ENCODE measurements at regions not wholly inside any gene's neighbourhood (a gene's known extent, or its start where the extent isn't known, plus 50 kb on each side); places are given as distances from the start of the nearest gene placed in this dataset.

- no peaks in the 10 kb centered on the region for H3K9me3 ChIP-seq (ENCODE audit: low read depth)
- 76% methylated on average over 2 of the region's 2 CpGs for WGBS (ENCODE audit: low lambda C conversion rate, missing lambda C conversion rate)
Measured at GRCh38 chr7:136698977-136699376, 169.5 kb upstream of the CHRM2 start.

GRCh38 chr7:136698231-136698630 lies 170.2 kb upstream of the CHRM2 start:
- no peaks in the 10 kb centered on the region for H3K36me3 ChIP-seq (replicated peaks; ENCODE audit: insufficient read depth, low read depth)
- H3K79me2 ChIP-seq = no peaks in the 10 kb centered on the region
- no peaks in the 10 kb centered on the region for H4K20me1 ChIP-seq (ENCODE audit: insufficient read depth, poor library complexity, severe bottlenecking)
- no peaks in the 10 kb centered on the region for H3K27me3 ChIP-seq
- no peak overlapping the region for H3K4me3 ChIP-seq
- TF ChIP-seq EZH2 (IDR thresholded peaks at IDR 0.05; ENCODE audit: borderline replicate concordance) = no peak
- no peak for TF ChIP-seq CTCF (IDR thresholded peaks at IDR 0.05; ENCODE audit: poor library complexity)
- TF ChIP-seq EZH2phosphoT487 (IDR thresholded peaks at IDR 0.05; ENCODE audit: low read depth, severe bottlenecking, unreplicated experiment) = no peak
- no peaks in the 10 kb centered on the region for H3K9me2 ChIP-seq (replicated peaks; ENCODE audit: insufficient read depth)
- H3K27ac ChIP-seq = no peak overlapping the region
- H3K4me2 ChIP-seq = no peak overlapping the region
- H3K9me3 ChIP-seq (ENCODE audit: low read depth) = no peaks in the 10 kb centered on the region
- 46% methylated on average over 3 of the region's 3 CpGs for WGBS (ENCODE audit: low lambda C conversion rate, missing lambda C conversion rate)
- H2AFZ ChIP-seq = no peak overlapping the region
- no peaks in the 10 kb centered on the region for H3K4me1 ChIP-seq (ENCODE audit: insufficient read depth)
- DNase-seq (ENCODE audit: low spot score) = no peak

More at GRCh38 chr7:136698977-136699376, 169.5 kb upstream of the CHRM2 start:
- H3K27me3 ChIP-seq = no peaks in the 10 kb centered on the region
- H3K9me2 ChIP-seq (replicated peaks; ENCODE audit: insufficient read depth) = no peaks in the 10 kb centered on the region
- no peak for DNase-seq (ENCODE audit: low spot score)
- no peaks in the 10 kb centered on the region for H3K36me3 ChIP-seq (replicated peaks; ENCODE audit: insufficient read depth, low read depth)
- TF ChIP-seq EZH2phosphoT487 (IDR thresholded peaks at IDR 0.05; ENCODE audit: low read depth, severe bottlenecking, unreplicated experiment) (no peak), CTCF (IDR thresholded peaks at IDR 0.05; ENCODE audit: poor library complexity) (no peak), EZH2 (IDR thresholded peaks at IDR 0.05; ENCODE audit: borderline replicate concordance) (no peak)
- H3K79me2 ChIP-seq = no peaks in the 10 kb centered on the region
- H3K4me2 ChIP-seq = no peak overlapping the region
- no peaks in the 10 kb centered on the region for H4K20me1 ChIP-seq (ENCODE audit: insufficient read depth, poor library complexity, severe bottlenecking)
- no peak overlapping the region for H3K4me3 ChIP-seq
- H2AFZ ChIP-seq = no peak overlapping the region
- no peaks in the 10 kb centered on the region for H3K4me1 ChIP-seq (ENCODE audit: insufficient read depth)
- H3K27ac ChIP-seq = no peak overlapping the region

- DNase-seq (ENCODE audit: low spot score) = no peak
- Histone ChIP-seq H3K9me2 (replicated peaks; ENCODE audit: insufficient read depth) (no peaks in the 10 kb centered on the region), H4K20me1 (ENCODE audit: insufficient read depth, poor library complexity, severe bottlenecking) (no peaks in the 10 kb centered on the region), H3K36me3 (replicated peaks; ENCODE audit: insufficient read depth, low read depth) (no peaks in the 10 kb centered on the region), H3K4me1 (ENCODE audit: insufficient read depth) (no peaks in the 10 kb centered on the region), H3K4me2 (no peak overlapping the region), H2AFZ (no peak overlapping the region), H3K79me2 (no peaks in the 10 kb centered on the region), H3K27ac (no peak overlapping the region), H3K27me3 (no peaks in the 10 kb centered on the region), H3K4me3 (no peak overlapping the region), H3K9me3 (ENCODE audit: low read depth) (no peaks in the 10 kb centered on the region)
- WGBS (ENCODE audit: low lambda C conversion rate, missing lambda C conversion rate) = 86% methylated on average over 2 of the region's 2 CpGs
- TF ChIP-seq CTCF (IDR thresholded peaks at IDR 0.05; ENCODE audit: poor library complexity) (no peak), EZH2phosphoT487 (IDR thresholded peaks at IDR 0.05; ENCODE audit: low read depth, severe bottlenecking, unreplicated experiment) (no peak), EZH2 (IDR thresholded peaks at IDR 0.05; ENCODE audit: borderline replicate concordance) (no peak)
Measured at GRCh38 chr7:136697271-136697670, 171.2 kb upstream of the CHRM2 start.
